ENCODE measurements at regions not wholly inside any gene's neighbourhood (a gene's known extent, or its start where the extent isn't known, plus 50 kb on each side); places are given as distances from the start of the nearest gene placed in this dataset.
A peak's percentile ranks its signal among the peaks of the same experiment; 100 is the strongest.
"Not testable (repeated sequence)": the region's sequence is repeated elsewhere in the genome, so short reads cannot be mapped to it uniquely, and the experiment has no call there.

GRCh38 chr13:28574617-28575142, 79.8 kb upstream of the FLT1 start:
- TF ChIP-seq CTCF (IDR thresholded peaks at IDR 0.05; ENCODE audit: insufficient read depth, low read depth, low read length, missing control alignments): no peak
- H3K4me3 ChIP-seq (ENCODE audit: low read depth, low read length): no peak overlapping the region
- DNase-seq (ENCODE audit: low read depth): peak; percentile 61

- no peak for TF ChIP-seq CTCF (IDR thresholded peaks at IDR 0.05; ENCODE audit: insufficient read depth, low read depth, low read length, missing control alignments)
- H3K4me3 ChIP-seq (ENCODE audit: low read depth, low read length): no peak overlapping the region
- DNase-seq (ENCODE audit: low read depth): no peak
These were observed 78.9 kb upstream of the FLT1 start for GRCh38 chr13:28573595-28574373.

GRCh38 chr13:28572871-28573270, 77.9 kb upstream of the FLT1 start:
- DNase-seq (ENCODE audit: low read depth): no peak

DNA sequence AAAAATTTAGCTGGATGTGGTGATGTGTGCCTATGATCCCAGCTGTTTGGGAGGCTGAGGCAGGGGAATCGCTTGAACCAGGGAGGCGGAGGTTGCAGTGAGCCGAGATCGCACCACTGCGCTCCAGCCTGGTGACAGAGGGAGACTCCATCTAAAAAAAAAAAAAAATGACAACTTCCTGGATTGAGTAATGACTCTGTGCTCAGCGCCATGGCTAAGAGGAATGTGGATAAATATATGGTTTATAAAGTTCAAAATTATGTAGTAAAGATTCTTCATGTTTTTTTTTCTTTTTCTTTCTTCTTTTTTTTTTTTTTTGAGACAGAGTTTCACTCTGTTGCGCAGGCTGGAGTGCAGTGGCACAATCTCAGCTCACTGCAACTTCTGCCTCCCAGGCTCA, 75.4 kb upstream of the FLT1 start:
- not testable (repeated sequence) for DNase-seq (ENCODE audit: low read depth)

More at GRCh38 chr13:28572871-28573270, 77.9 kb upstream of the FLT1 start:
- no peak overlapping the region for H3K4me3 ChIP-seq (ENCODE audit: low read depth, low read length)
- TF ChIP-seq CTCF (IDR thresholded peaks at IDR 0.05; ENCODE audit: insufficient read depth, low read depth, low read length, missing control alignments): no peak

DNA sequence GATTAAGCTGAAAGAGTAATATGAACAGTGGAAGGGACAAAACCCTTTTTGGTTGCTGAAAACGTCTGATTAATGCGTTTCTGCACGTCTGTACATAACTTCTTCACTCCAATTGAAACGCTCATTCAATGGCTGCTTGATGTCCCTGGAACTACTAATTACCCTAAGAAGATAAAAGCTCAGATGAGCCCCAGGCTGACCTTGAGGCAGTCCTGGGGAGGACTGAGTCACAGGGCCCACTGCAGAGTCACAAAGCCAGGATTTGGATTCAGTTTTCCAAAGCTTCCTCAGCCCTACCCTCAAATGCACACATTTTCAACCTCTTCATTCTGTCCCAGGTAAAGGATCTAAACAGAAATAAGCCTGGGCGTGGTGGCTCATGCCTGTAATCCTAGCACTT, 75.0 kb upstream of the FLT1 start:
- H3K4me3 ChIP-seq (ENCODE audit: low read depth, low read length): no peak overlapping the region
- DNase-seq (ENCODE audit: low read depth): no peak
- no peak for TF ChIP-seq CTCF (IDR thresholded peaks at IDR 0.05; ENCODE audit: insufficient read depth, low read depth, low read length, missing control alignments)

More for the DNA sequence above, 75.4 kb upstream of the FLT1 start:
- not testable (repeated sequence) for H3K4me3 ChIP-seq (ENCODE audit: low read depth, low read length)

GRCh38 chr13:28568286-28568685, 73.4 kb upstream of the FLT1 start:
- TF ChIP-seq CTCF (IDR thresholded peaks at IDR 0.05; ENCODE audit: insufficient read depth, low read depth, low read length, missing control alignments): no peak
- peak; percentile 29 for DNase-seq (ENCODE audit: low read depth)
- H3K4me3 ChIP-seq (ENCODE audit: low read depth, low read length): no peak overlapping the region

GRCh38 chr13:28566891-28567290, 72.0 kb upstream of the FLT1 start:
- no peak overlapping the region for H3K4me3 ChIP-seq (ENCODE audit: low read depth, low read length)
- TF ChIP-seq CTCF (IDR thresholded peaks at IDR 0.05; ENCODE audit: insufficient read depth, low read depth, low read length, missing control alignments): no peak
- DNase-seq (ENCODE audit: low read depth): no peak

Measured in GM12865 (cell line).